BJ (cell line): ENCODE measurements at regions not wholly inside any gene's neighbourhood (a gene's known extent, or its start where the extent isn't known, plus 50 kb on each side); places are given as distances from the start of the nearest gene placed in this dataset.

Experiments used
- CTCF ChIA-PET: fragments of 350-600 bp; formaldehyde crosslinking; extraction: SDS; loops from one replicate; lab custom pipeline; 2021; ENCODE audit warnings: antibody characterized with exemption, inconsistent platforms; lab: Yijun Ruan, JAX
- POLR2A ChIA-PET: fragments of 300-600 bp; sonication (Branson Sonifier 250); formaldehyde crosslinking; extraction: SDS; loops from one replicate; lab custom pipeline; 2021; ENCODE audit warnings: antibody characterized with exemption; lab: Charles Lee
- DNase-seq: peaks from one replicate; pipeline ENCODE4 v3.0.0-alpha.2; 2011; ENCODE audit warnings: low read depth
- H3K27me3 ChIP-seq: 2 replicates; pipeline ENCODE4 v1.6.0; 2011; ENCODE audit warnings: low read length; ENCODE audit not compliant: control insufficient read depth, insufficient read depth
- H3K36me3 ChIP-seq: 2 replicates; pipeline ENCODE4 v1.5.1; 2011; ENCODE audit warnings: low read length; ENCODE audit not compliant: control insufficient read depth, insufficient read depth
- H3K4me3 ChIP-seq: 2 replicates; pipeline ENCODE4 v1.5.1; 2011; ENCODE audit warnings: low read depth, mild to moderate bottlenecking, control low read depth, low read length
- TF ChIP-seq, protein P1 (sequence below): IDR thresholded peaks from 2 replicates; pipeline ENCODE4 v1.5.1; 2011; ENCODE audit warnings: low read depth, mild to moderate bottlenecking, control low read depth, inconsistent platforms, low read length, moderate library complexity; ENCODE audit not compliant: insufficient read depth

DNA sequence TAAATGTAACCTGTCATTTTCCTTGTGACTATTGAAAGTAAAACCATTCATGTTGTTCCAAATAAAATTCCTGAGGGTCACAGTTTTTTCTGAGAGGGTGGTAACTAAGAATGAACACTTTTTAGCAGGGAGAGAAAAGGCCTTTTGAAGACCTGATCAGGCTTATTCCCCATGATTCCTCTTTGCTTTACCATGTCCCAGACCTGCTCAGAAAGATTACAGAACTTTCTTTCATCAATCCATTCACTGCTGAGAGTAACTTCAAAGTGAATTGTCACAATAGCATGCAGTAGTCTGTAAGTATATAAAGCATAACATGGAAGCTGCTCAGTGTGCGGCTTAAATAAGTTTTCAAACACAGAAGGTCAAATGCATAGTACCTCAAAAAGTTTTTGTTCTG, 201.5 kb upstream of the COL11A1 start:
- DNase-seq = no peak
- H3K4me3 ChIP-seq = no peak overlapping the region
- TF ChIP-seq, protein P1, sequence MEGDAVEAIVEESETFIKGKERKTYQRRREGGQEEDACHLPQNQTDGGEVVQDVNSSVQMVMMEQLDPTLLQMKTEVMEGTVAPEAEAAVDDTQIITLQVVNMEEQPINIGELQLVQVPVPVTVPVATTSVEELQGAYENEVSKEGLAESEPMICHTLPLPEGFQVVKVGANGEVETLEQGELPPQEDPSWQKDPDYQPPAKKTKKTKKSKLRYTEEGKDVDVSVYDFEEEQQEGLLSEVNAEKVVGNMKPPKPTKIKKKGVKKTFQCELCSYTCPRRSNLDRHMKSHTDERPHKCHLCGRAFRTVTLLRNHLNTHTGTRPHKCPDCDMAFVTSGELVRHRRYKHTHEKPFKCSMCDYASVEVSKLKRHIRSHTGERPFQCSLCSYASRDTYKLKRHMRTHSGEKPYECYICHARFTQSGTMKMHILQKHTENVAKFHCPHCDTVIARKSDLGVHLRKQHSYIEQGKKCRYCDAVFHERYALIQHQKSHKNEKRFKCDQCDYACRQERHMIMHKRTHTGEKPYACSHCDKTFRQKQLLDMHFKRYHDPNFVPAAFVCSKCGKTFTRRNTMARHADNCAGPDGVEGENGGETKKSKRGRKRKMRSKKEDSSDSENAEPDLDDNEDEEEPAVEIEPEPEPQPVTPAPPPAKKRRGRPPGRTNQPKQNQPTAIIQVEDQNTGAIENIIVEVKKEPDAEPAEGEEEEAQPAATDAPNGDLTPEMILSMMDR = no peak
- H3K36me3 ChIP-seq = no peaks in the 10 kb centered on the region
- POLR2A ChIA-PET = no interaction called here
- CTCF ChIA-PET = no interaction called here
- H3K27me3 ChIP-seq = no peaks in the 10 kb centered on the region

DNA sequence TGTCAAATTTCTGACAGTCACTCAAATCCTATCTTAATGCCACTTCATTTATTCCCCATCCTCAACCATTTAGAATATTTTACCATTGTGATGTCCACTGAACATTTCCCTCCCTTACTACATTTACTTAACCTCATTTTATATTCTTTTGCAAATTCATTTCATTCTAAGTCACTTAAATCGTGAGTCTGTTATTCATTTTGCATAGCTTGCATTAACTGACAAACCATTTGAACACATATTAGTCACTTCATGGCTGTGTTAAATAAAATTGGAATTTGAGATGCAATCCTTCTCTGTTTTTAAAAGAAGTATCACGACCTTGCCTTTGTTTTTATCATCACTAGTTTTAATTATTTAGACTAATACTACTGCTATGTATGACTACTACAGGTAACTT, 199.4 kb upstream of the COL11A1 start:
- DNase-seq = no peak
- POLR2A ChIA-PET = no interaction called here
- Histone ChIP-seq H3K4me3 (no peak overlapping the region), H3K27me3 (no peaks in the 10 kb centered on the region), H3K36me3 (no peaks in the 10 kb centered on the region)
- TF ChIP-seq, protein P1 = no peak
- CTCF ChIA-PET = interaction anchor here (0.6 kb wide), 1 partner anchor 113 kb away, joined by 3 read pairs; no protein-coding TSS in a partner anchor

DNA sequence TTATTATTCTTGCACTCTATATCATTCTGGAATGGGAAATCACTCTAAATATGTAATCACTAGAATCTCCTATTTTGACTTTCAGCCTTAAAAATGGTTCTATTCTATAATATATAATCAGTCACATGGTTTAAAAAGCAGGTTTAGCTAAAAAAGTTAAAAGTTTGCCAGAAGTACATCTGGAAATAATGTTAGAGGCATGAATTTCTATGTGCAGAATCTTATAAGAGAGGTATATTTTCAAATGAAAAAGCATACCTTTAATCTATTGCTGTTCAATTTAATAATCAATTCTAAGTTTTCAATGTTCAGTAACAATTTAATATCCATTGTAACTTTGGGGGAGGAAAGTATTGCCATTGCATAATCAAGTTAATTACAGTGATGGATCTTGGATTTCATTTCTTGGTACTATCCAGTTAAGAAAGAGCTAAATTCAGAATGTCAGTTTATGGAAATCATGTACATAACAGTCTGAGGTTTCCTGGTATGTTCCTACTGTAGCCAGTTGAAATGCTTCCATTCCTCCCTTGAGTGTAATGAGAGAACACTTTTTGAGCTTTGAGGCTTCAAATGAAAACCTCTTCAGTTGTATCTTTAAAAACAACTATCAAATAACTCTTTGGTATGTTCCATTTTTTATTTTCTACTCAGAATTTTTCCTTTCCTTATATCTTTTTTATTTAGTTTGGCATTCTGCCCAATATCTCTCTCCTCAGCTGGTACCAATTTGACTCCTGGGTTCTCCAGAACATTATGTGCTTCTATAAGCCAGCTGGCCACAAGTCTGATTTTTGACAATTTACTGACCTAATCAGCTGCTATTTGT, 175.7 kb upstream of the COL11A1 start:
- TF ChIP-seq, protein P1 = no peak
- CTCF ChIA-PET = interaction anchor here (1.1 kb wide), 1 partner anchor 178 kb away, joined by 5 read pairs; no protein-coding TSS in a partner anchor
- Histone ChIP-seq H3K36me3 (no peaks in the 10 kb centered on the region), H3K4me3 (no peak overlapping the region), H3K27me3 (no peaks in the 10 kb centered on the region)
- no peak for DNase-seq
- POLR2A ChIA-PET = no interaction called here

DNA sequence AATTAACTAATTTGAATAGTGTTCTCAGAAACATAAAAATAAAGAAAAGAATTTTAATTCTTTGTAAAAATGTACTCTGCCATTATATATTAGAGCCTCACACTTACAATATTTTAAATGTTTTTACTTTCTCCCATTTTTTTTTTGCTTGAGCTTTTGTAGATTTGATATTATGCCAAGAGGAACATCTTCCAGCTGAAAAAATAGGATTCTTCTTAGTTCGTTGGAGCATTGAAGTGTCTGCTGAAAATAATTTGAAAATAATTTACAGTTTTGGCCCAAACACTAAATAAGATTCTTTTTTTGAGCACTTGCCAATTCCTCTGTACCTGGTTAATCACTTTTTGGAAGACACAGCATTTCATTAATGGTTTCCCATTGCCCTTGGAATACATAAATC, 175.0 kb upstream of the COL11A1 start:
- TF ChIP-seq, protein P1 = no peak
- Histone ChIP-seq H3K36me3 (no peaks in the 10 kb centered on the region), H3K27me3 (no peaks in the 10 kb centered on the region), H3K4me3 (no peak overlapping the region)
- CTCF ChIA-PET = no interaction called here
- POLR2A ChIA-PET = no interaction called here
- DNase-seq = no peak

DNA sequence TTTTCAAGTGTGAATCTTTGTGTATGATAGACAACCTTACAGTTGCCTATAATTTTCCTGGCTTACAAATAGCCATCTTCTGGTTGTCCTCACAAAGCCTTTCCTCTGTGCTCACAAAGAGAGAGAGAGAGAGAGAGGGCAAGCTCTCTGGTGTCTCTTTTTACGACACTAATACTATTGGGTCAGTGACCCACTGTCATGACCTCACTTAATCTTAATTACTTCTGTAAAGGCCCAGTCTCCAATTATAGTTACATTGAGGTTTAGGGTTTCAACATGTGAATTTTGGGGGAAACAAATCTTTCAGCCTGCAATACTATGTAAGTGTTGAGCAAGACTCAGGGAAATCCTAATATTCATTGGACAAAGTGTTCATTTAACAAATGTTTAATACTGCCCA, 167.4 kb upstream of the COL11A1 start:
- H3K27me3 ChIP-seq = no peaks in the 10 kb centered on the region
- DNase-seq = peak; percentile 32
- no peaks in the 10 kb centered on the region for H3K36me3 ChIP-seq
- POLR2A ChIA-PET = interaction anchor here (0.6 kb wide), 1 partner anchor 10 kb away, joined by 3 read pairs; no protein-coding TSS in a partner anchor
- CTCF ChIA-PET = interaction anchor here (0.8 kb wide), 1 partner anchor 130 kb away, joined by 3 read pairs; no protein-coding TSS in a partner anchor
- TF ChIP-seq, protein P1 = no peak
- no peak overlapping the region for H3K4me3 ChIP-seq
